SK-N-MC (cell line): ENCODE measurements at regions not wholly inside any gene's neighbourhood (a gene's known extent, or its start where the extent isn't known, plus 50 kb on each side); places are given as distances from the start of the nearest gene placed in this dataset.

ENCODE experiments used
- EZH2 ChIP-seq: fragments of 200-600 bp; sonication (generic); IDR thresholded peaks from one replicate; pipeline ENCODE4 v1.6.1; 2017; ENCODE audit warnings: antibody characterized with exemption
- POLR2AphosphoS5 ChIP-seq: IDR thresholded peaks from 2 replicates; pipeline ENCODE4 v1.6.1; 2012; ENCODE audit warnings: mild to moderate bottlenecking, low read depth, low read length, borderline replicate concordance

- TF ChIP-seq POLR2AphosphoS5: no peak
- TF ChIP-seq EZH2: no peak
These were observed 89.7 kb upstream of the NR4A3 start for GRCh38 chr9:99731950-99732349.
